Stimulated activated memory B cell treated with anti-CD40 and anti-IgM and Interleukin-4, amounts not matched to agents 10 μg/mL and 1 μg/mL and 100 μg/mL, for 72 hours (primary cell): ENCODE measurements at regions not wholly inside any gene's neighbourhood (a gene's known extent, or its start where the extent isn't known, plus 50 kb on each side); places are given as distances from the start of the nearest gene placed in this dataset.
"Not testable (repeated sequence)": the region's sequence is repeated elsewhere in the genome, so short reads cannot be mapped to it uniquely, and the experiment has no call there.

Source experiments
- ATAC-seq: fragments of 150-1000 bp; cut with Tn5 transposase; 2 replicates; pipeline ENCODE4 v1.10.0; 2021
- H3K27ac Mint-ChIP-seq: one replicate; pipeline ENCODE4 v1.8.0; 2022; ENCODE audit warnings: mild to moderate bottlenecking, mixed read lengths
- H3K27me3 Mint-ChIP-seq: one replicate; pipeline ENCODE4 v1.8.0; 2022; ENCODE audit warnings: mixed read lengths
- H3K36me3 Mint-ChIP-seq: one replicate; pipeline ENCODE4 v1.8.0; 2022; ENCODE audit warnings: mixed read lengths
- H3K4me1 Mint-ChIP-seq: one replicate; pipeline ENCODE4 v1.8.0; 2022; ENCODE audit warnings: mixed read lengths
- H3K4me3 Mint-ChIP-seq: one replicate; pipeline ENCODE4 v1.8.0; 2022; ENCODE audit warnings: mild to moderate bottlenecking, moderate library complexity, mixed read lengths
- H3K9me3 Mint-ChIP-seq: one replicate; pipeline ENCODE4 v1.8.0; 2022; ENCODE audit warnings: mixed read lengths

DNA sequence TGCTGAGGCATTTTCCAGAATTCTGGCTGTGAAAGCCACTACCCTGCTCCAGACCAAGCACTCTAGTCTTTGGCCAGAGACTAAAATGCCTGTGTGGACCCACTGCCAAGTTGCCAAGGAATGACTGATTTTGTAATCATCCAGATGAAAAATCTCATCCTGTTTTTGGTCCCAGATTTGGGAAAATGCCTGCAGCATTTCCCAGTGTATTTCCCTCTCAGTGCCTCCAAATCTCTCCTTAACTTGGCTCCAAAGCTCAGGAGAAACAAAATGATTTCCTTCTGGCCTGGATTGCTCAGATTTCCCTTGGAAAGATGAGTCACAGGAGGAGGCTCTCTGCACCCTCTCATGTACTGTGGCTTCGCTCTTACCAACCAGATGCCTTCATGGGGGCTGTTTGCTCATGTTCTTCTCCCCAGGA lies 335.2 kb upstream of the TARS1 start:
- Mint-ChIP-seq H3K27me3 (no peaks in the 10 kb centered on the region), H3K27ac (no peak overlapping the region), H3K4me1 (no peaks in the 10 kb centered on the region), H3K9me3 (peaks cover 24% of the 10 kb centered on the region), H3K4me3 (no peak overlapping the region), H3K36me3 (no peaks in the 10 kb centered on the region)
- ATAC-seq = no peak

DNA sequence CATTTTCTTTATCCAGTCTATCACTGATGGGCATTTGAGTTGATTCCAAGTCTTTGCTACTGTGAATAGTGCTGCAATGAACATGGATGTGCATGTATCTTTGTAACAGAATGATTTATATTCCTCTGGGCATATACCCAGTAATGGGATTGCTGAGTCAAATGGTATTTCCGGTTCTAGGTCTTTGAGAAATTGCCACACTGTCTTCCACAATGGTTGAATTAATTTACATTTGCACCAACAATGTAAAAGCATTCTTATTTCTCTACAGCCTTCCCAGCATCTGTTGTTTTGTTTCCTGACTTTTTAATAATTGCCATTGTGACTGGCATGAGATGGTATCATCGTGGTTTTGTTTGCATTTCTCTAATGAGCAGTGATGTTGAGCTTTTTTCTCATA lies 330.3 kb upstream of the TARS1 start:
- not testable (repeated sequence) for H3K4me3 Mint-ChIP-seq, H3K27ac Mint-ChIP-seq, H3K4me1 Mint-ChIP-seq, H3K27me3 Mint-ChIP-seq, H3K36me3 Mint-ChIP-seq, ATAC-seq, H3K9me3 Mint-ChIP-seq

DNA sequence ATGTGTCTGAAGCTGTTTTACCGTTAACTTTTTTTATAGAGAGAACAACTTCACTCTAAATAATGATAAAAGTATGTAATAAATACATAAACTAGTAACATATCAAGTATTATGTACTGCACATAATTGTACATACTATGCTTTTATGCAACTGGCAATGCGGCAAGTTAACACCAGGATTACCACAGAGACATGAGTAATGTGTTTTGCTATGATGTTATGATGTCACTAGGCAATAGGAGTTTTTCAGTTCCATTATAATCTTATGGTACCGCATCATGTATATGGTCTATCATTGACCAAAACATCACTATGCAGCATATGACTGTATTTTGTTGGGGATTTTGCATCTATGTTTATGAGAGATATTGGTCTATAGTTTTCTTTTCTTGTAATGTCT lies 326.4 kb upstream of the TARS1 start:
- Mint-ChIP-seq H3K4me1 (no peaks in the 10 kb centered on the region), H3K4me3 (no peak overlapping the region), H3K27ac (no peak overlapping the region), H3K27me3 (no peaks in the 10 kb centered on the region), H3K9me3 (peaks cover 5% of the 10 kb centered on the region), H3K36me3 (no peaks in the 10 kb centered on the region)
- no peak for ATAC-seq

DNA sequence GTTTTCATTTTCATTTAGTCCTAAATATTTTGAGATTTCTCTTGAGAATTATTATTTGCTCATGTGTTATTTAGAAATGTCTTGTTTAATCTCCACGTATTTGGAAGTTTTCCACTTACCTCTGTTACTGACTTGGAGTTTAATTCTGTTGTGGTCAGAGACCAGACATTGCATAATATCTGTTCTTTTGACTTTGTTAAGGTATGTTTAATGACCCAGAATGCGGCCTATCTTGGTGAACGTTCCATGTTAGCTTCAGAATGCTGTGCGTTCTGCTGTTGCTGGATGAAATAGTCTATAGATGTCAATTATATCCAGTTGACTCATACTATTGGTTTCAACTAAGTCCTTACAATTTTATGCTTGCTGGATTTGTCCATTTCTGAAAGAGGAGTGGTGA lies 325.3 kb upstream of the TARS1 start:
- no peaks in the 10 kb centered on the region for H3K27me3 Mint-ChIP-seq
- H3K27ac Mint-ChIP-seq = no peak overlapping the region
- no peaks in the 10 kb centered on the region for H3K9me3 Mint-ChIP-seq
- no peak for ATAC-seq
- no peaks in the 10 kb centered on the region for H3K36me3 Mint-ChIP-seq
- H3K4me3 Mint-ChIP-seq = no peak overlapping the region
- no peaks in the 10 kb centered on the region for H3K4me1 Mint-ChIP-seq

DNA sequence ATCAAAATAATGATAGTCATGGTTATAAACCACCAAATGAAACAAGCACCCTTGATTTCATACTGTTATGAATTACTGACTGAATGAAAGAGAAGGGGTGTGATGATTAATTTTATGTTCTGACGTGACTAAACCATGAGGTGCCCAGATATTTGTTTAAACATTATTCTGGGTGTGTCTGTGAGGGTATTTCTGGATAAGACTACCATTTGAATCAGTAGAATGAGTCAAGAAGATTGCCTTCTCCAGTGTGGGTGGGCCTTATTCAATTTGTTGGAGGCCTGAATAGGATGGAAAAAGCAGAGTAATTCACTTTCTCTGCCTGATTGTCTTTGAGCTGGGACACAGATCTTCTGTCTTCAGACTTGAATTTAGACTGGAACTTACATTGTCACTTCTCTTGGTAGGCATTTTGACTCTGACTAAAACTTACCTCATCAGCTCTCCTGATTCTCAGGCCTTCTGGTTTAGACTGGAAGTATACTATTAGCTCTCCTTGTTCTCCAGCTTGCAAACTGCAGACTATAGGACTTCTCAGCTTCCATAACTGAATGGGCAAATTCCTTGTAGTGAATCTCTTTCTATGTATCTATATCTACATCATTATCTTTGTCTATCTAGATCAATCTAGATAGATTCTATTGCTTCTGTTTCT lies 321.9 kb upstream of the TARS1 start:
- ATAC-seq = no peak
- H3K4me1 Mint-ChIP-seq = no peaks in the 10 kb centered on the region
- no peak overlapping the region for H3K27ac Mint-ChIP-seq
- no peak overlapping the region for H3K4me3 Mint-ChIP-seq
- no peaks in the 10 kb centered on the region for H3K27me3 Mint-ChIP-seq
- H3K9me3 Mint-ChIP-seq = no peaks in the 10 kb centered on the region
- H3K36me3 Mint-ChIP-seq = no peaks in the 10 kb centered on the region

DNA sequence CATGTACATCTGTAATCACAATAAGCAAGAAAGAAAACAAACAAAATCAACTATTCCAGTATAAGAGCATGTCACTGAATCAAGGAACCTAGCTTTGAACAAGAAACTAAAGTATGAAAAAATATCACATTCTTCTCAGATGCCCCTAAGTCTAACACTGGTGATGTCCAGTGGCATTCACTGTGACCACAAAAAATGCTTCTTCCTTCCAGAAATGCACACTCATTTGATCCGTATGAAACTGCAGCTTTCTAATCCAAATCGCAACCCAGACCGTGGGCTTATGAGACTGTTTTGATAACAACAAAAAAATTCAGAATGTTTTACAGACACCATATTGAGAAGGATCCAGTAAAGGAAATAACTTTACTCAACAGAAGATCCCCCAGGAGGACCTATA lies 320.1 kb upstream of the TARS1 start:
- Mint-ChIP-seq H3K9me3 (no peaks in the 10 kb centered on the region), H3K4me3 (no peak overlapping the region), H3K4me1 (no peaks in the 10 kb centered on the region), H3K27me3 (no peaks in the 10 kb centered on the region), H3K36me3 (no peaks in the 10 kb centered on the region), H3K27ac (no peak overlapping the region)
- no peak for ATAC-seq

DNA sequence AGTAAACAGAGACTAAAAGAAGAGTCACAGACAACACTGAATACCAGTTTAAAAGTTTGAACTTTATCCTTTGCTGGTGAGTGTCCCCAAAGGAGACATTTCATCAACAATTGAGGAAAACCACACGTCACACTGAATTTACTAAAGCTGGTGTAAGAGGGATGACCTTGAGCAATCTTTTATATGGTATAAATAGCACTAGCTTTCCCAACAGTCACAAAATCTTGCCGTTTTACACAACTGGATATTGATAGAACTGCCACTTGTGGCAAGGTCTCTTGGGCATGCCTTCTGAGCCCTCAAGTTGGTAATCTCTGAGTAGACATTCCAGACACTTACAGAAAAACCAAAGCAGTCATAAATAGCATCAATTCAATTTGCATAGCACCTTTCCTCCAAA lies 311.5 kb upstream of the TARS1 start:
- H3K27me3 Mint-ChIP-seq = no peaks in the 10 kb centered on the region
- no peaks in the 10 kb centered on the region for H3K36me3 Mint-ChIP-seq
- H3K4me3 Mint-ChIP-seq = no peak overlapping the region
- H3K4me1 Mint-ChIP-seq = no peaks in the 10 kb centered on the region
- H3K27ac Mint-ChIP-seq = no peak overlapping the region
- ATAC-seq = no peak
- peaks cover 18% of the 10 kb centered on the region for H3K9me3 Mint-ChIP-seq

DNA sequence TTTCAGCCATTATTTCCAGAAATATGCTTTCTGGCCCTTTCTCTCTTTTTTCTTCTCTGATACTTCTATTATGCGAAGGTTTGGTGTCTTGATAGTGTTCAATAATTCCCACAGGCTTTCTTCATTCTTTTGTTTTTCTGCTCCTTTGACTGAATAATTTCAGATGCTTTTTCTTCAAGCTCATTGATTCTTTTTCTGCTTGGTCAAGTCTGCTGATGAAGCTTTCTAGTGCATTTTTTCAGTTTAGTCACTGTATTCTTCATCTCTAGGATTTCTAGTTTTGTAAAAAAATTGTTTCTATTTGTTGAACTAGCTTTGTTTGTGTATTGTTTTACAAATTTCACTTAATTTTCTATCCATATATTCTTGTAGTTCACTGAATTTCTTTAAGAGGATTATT lies 304.0 kb upstream of the TARS1 start:
- Mint-ChIP-seq H3K27me3 (no peaks in the 10 kb centered on the region), H3K4me3 (no peak overlapping the region), H3K4me1 (no peaks in the 10 kb centered on the region), H3K36me3 (no peaks in the 10 kb centered on the region), H3K27ac (no peak overlapping the region), H3K9me3 (peaks cover 19% of the 10 kb centered on the region)
- ATAC-seq = no peak

DNA sequence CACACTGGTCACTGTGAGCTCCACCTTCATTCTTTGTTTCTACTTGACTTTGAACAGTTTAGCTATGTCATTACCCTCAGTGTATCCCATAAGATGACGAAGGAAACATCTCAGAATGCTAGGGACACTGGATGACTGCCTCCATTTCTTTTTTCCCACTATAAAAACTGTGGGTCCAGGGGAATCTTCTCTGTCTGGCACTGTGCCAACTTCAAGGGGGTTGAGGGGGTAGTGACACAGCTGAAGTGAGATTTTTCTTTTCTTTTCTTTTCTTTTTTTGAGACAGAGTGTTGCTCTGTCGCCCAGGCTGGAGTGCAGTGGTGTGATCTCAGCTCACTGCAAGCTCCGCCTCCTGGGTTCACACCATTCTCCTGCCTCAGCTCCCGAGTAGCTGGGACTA lies 302.6 kb upstream of the TARS1 start:
- not testable (repeated sequence) for H3K4me1 Mint-ChIP-seq, H3K4me3 Mint-ChIP-seq, H3K36me3 Mint-ChIP-seq, H3K27ac Mint-ChIP-seq, H3K27me3 Mint-ChIP-seq, ATAC-seq
- H3K9me3 Mint-ChIP-seq = peaks cover 13% of the 10 kb centered on the region

DNA sequence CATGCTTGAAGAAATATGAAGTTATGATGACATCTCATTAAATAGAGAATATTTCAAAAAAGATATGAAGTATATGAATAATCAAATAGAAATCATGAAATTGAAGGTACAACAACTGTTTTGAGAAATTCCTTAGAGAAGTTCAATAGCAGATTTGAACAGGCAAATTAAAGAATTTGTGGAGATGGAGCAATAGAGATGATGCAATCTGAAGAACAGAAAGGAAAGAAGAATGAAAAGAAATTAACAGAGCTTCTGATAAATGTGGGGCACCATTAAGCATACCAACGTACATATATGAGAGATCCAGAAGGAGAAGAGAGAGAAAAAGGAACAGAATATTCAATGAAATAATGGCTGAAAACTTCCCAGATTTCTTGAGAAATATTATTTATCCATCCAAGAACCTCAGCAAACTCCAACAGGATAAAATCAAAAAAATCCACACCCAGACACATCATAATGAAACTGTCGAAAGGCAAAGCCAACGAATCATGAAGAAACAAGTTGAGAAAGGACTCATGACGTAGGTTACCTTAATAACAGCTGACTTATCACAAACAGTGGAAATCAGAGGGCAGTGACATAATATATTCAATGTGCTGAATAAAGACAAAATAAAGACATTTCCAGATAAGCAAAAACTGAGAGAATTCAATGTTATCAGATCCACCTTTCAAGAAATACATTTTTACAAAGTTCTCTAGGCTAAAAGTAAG lies 297.2 kb upstream of the TARS1 start:
- H3K36me3 Mint-ChIP-seq = no peaks in the 10 kb centered on the region
- H3K27ac Mint-ChIP-seq = no peak overlapping the region
- no peaks in the 10 kb centered on the region for H3K9me3 Mint-ChIP-seq
- ATAC-seq = no peak
- no peaks in the 10 kb centered on the region for H3K27me3 Mint-ChIP-seq
- no peak overlapping the region for H3K4me3 Mint-ChIP-seq
- H3K4me1 Mint-ChIP-seq = no peaks in the 10 kb centered on the region

DNA sequence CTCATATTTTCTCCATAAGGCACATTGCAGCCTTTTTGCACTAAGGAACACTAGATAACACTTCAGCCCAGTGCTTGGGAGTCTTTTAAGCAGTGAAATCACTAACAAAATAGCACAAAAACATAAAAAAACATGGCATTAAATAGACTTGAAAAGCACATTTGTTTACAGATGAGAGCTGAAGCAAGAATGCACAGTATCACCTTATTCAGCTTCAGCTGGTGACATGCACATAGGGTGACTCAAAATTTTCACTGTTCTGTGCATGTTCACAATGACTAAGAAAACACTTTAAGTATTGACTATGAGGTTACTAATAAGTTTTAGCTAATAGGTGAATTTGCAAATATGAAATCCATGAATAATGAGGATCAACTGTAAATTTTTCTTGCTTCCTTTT lies 293.9 kb upstream of the TARS1 start:
- H3K27ac Mint-ChIP-seq = no peak overlapping the region
- ATAC-seq = no peak
- H3K27me3 Mint-ChIP-seq = no peaks in the 10 kb centered on the region
- no peaks in the 10 kb centered on the region for H3K4me1 Mint-ChIP-seq
- H3K9me3 Mint-ChIP-seq = peaks cover 2% of the 10 kb centered on the region
- no peak overlapping the region for H3K4me3 Mint-ChIP-seq
- no peaks in the 10 kb centered on the region for H3K36me3 Mint-ChIP-seq

DNA sequence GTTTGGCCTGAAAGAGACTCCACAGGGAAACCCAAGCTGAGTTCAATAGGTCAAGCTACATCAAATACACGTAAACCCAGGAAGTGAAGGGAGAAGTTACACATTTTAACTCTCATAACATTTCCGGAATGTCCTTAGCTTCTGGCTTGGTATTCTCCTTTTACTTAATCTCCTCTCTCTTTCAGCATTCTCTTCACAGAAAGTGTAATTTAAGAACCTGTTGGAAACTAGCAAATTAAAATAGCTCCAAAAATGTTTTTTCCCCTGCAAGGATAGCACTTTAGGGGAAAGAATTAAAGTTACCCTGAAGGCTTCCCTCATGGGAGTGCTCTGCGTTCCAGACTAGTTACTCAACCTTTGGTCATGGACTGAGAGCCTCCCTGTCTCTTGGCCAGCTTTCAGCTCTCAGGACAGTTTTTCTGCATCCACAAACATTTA lies 292.7 kb upstream of the TARS1 start:
- Mint-ChIP-seq H3K9me3 (peaks cover 2% of the 10 kb centered on the region), H3K4me1 (no peaks in the 10 kb centered on the region), H3K27ac (no peak overlapping the region), H3K27me3 (no peaks in the 10 kb centered on the region), H3K36me3 (no peaks in the 10 kb centered on the region), H3K4me3 (no peak overlapping the region)
- no peak for ATAC-seq

DNA sequence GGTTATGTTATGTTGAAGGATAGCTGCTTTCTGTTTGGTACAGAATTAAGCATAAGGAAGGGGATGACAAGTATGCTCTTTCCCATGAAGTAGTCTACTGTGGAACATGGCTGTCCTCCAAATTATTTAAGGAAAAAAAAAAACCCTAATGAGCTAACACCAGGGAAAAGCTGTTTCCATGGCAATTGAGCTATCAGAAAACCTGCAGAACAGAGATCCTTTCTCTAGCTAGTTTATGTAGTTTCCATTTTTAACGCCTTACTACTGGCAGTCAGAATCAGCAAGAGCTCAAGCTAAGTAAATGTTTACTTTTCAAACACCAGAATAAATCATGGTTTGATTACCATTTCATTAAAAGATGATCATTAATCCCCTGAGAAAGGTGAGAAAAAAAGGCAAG lies 287.4 kb upstream of the TARS1 start:
- no peak for ATAC-seq
- no peaks in the 10 kb centered on the region for H3K27me3 Mint-ChIP-seq
- peaks cover 2% of the 10 kb centered on the region for H3K9me3 Mint-ChIP-seq
- no peaks in the 10 kb centered on the region for H3K36me3 Mint-ChIP-seq
- no peak overlapping the region for H3K27ac Mint-ChIP-seq
- no peaks in the 10 kb centered on the region for H3K4me1 Mint-ChIP-seq
- no peak overlapping the region for H3K4me3 Mint-ChIP-seq

DNA sequence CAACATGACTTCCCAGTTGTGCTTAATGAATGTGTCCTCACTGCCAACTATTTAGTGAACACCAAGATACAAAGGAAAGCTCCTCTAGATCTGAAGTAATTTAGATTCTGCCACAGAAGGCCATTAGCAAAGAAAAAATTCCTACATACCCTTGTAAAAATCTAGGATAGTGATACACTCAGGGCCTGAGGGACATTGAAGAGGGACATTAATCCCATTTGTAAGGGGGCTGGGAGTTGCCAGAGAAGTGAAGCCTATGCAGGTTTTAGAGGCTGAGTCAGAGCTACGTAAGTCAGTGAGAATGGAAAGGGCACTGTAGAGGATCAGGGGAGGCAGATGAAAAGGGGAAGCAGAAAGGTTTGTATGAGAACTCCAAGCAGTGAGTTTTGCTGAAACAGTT lies 286.9 kb upstream of the TARS1 start:
- no peaks in the 10 kb centered on the region for H3K4me1 Mint-ChIP-seq
- H3K27me3 Mint-ChIP-seq = no peaks in the 10 kb centered on the region
- no peaks in the 10 kb centered on the region for H3K36me3 Mint-ChIP-seq
- H3K9me3 Mint-ChIP-seq = peaks cover under 1% of the 10 kb centered on the region
- H3K4me3 Mint-ChIP-seq = no peak overlapping the region
- no peak for ATAC-seq
- H3K27ac Mint-ChIP-seq = no peak overlapping the region

DNA sequence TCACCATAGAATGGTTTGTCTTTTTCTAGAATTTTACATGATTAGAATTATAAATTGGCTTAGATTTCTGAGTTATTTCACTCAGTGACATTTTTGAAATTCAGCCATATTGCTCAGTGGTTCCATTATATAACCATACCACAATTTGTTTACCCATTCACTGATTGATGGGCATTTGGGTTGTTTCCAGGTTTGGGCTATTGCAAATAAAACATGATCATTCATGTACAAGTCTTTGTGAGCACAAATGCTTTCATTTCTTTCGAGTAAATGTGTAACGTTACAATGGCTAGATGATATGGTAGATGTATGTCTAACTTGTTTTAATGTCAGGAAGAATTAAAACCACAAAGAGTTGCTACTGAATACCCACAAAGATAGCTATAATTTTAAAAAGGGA lies 279.9 kb upstream of the TARS1 start:
- Mint-ChIP-seq H3K27ac (no peak overlapping the region), H3K36me3 (no peaks in the 10 kb centered on the region), H3K9me3 (peaks cover 6% of the 10 kb centered on the region), H3K4me1 (no peaks in the 10 kb centered on the region), H3K4me3 (no peak overlapping the region), H3K27me3 (no peaks in the 10 kb centered on the region)
- no peak for ATAC-seq

DNA sequence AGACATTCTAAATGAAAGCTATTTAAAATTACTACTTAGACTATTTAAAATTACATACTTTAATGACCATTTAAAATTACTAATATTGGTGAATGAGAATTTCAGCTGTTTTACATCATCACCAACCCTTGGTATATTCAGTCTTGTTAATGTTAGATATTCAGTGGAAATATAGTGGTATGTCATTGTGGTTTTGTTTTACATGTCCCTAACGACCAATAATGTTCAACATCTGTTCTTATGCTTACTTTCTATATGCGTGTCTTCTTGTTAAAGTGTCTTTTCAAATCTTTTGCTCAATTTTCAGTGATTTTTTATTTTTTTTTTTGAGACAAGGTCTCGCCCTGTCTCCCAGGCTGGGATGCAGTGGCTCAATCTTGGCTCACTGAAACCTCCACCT lies 279.3 kb upstream of the TARS1 start:
- no peak for ATAC-seq

More for the DNA sequence above, 279.3 kb upstream of the TARS1 start:
- H3K27ac Mint-ChIP-seq = no peak overlapping the region
- H3K4me3 Mint-ChIP-seq = no peak overlapping the region
- no peaks in the 10 kb centered on the region for H3K4me1 Mint-ChIP-seq
- peaks cover 6% of the 10 kb centered on the region for H3K9me3 Mint-ChIP-seq
- no peaks in the 10 kb centered on the region for H3K27me3 Mint-ChIP-seq
- no peaks in the 10 kb centered on the region for H3K36me3 Mint-ChIP-seq
